ENCODE measurements at regions not wholly inside any gene's neighbourhood (a gene's known extent, or its start where the extent isn't known, plus 50 kb on each side); places are given as distances from the start of the nearest gene placed in this dataset.

GRCh38 chr15:101556273-101556672, 66.8 kb upstream of the PCSK6 start:
- TF ChIP-seq CREB1 (IDR thresholded peaks at IDR 0.05; ENCODE audit: low read depth) (no peak), NFIC (IDR thresholded peaks at IDR 0.05) (no peak), REST (IDR thresholded peaks at IDR 0.05; ENCODE audit: low read depth) (no peak), TCF12 (IDR thresholded peaks at IDR 0.05; ENCODE audit: low read depth) (no peak), USF1 (IDR thresholded peaks at IDR 0.05) (no peak), TAF1 (IDR thresholded peaks at IDR 0.05; ENCODE audit: low read depth) (no peak), EGR1 (IDR thresholded peaks at IDR 0.05) (no peak), CEBPB (IDR thresholded peaks at IDR 0.05) (no peak), RAD21 (IDR thresholded peaks at IDR 0.05; ENCODE audit: low read depth) (no peak), EP300 (IDR thresholded peaks at IDR 0.05; ENCODE audit: borderline replicate concordance) (no peak), MAX (IDR thresholded peaks at IDR 0.05) (no peak), FOXM1 (IDR thresholded peaks at IDR 0.05; ENCODE audit: borderline replicate concordance, low read depth) (no peak), YY1 (IDR thresholded peaks at IDR 0.05; ENCODE audit: low read depth) (no peak), ZBTB7A (IDR thresholded peaks at IDR 0.05; ENCODE audit: low read depth) (no peak)
